ENCODE measurements at regions not wholly inside any gene's neighbourhood (a gene's known extent, or its start where the extent isn't known, plus 50 kb on each side); places are given as distances from the start of the nearest gene placed in this dataset.

- Mint-ChIP-seq H3K36me3 (ENCODE audit: low read depth) (no peaks in the 10 kb centered on the region), H3K4me1 (no peaks in the 10 kb centered on the region), H3K27ac (no peak overlapping the region), H3K4me3 (peak overlapping the region in 1 of 3 experiments; percentile 43), H3K27me3 (ENCODE audit: low read depth) (peaks cover 33% of the 10 kb centered on the region), H3K9me3 (no peaks in the 10 kb centered on the region)
- TF ChIP-seq CTCF (IDR thresholded peaks at IDR 0.05; ENCODE audit: unreplicated experiment in 3 of 3), result no peak
These were observed 96.9 kb upstream of the BHLHE23 start for GRCh38 chr20:63103402-63104311.

- Mint-ChIP-seq H3K4me1 (no peaks in the 10 kb centered on the region), H3K36me3 (ENCODE audit: low read depth) (no peaks in the 10 kb centered on the region), H3K9me3 (no peaks in the 10 kb centered on the region), H3K27ac (no peak overlapping the region), H3K27me3 (ENCODE audit: low read depth) (peaks cover 31% of the 10 kb centered on the region), H3K4me3 (peak overlapping the region; percentile 50 to 66 (median 55))
- TF ChIP-seq CTCF (IDR thresholded peaks at IDR 0.05; ENCODE audit: unreplicated experiment in 3 of 3), result no peak
These were observed 96.1 kb upstream of the BHLHE23 start for GRCh38 chr20:63102721-63103375.

- no peaks in the 10 kb centered on the region for H3K36me3 Mint-ChIP-seq (ENCODE audit: low read depth)
- no peak overlapping the region for H3K27ac Mint-ChIP-seq
- H3K27me3 Mint-ChIP-seq (ENCODE audit: low read depth), result peaks cover 29% of the 10 kb centered on the region
- H3K9me3 Mint-ChIP-seq, result no peaks in the 10 kb centered on the region
- peak overlapping the region; percentile 77 to 86 (median 85) for H3K4me3 Mint-ChIP-seq
- no peak for TF ChIP-seq CTCF (IDR thresholded peaks at IDR 0.05; ENCODE audit: unreplicated experiment in 3 of 3)
- H3K4me1 Mint-ChIP-seq, result no peaks in the 10 kb centered on the region
These were observed 95.3 kb upstream of the BHLHE23 start for GRCh38 chr20:63101781-63102720.

- no peak overlapping the region for H3K27ac Mint-ChIP-seq
- peaks cover 27% of the 10 kb centered on the region for H3K27me3 Mint-ChIP-seq (ENCODE audit: low read depth)
- H3K36me3 Mint-ChIP-seq (ENCODE audit: low read depth), result no peaks in the 10 kb centered on the region
- H3K4me1 Mint-ChIP-seq, result no peaks in the 10 kb centered on the region
- TF ChIP-seq CTCF (IDR thresholded peaks at IDR 0.05; ENCODE audit: unreplicated experiment in 3 of 3), result no peak
- no peaks in the 10 kb centered on the region for H3K9me3 Mint-ChIP-seq
- no peak overlapping the region for H3K4me3 Mint-ChIP-seq
These were observed 94.3 kb upstream of the BHLHE23 start for GRCh38 chr20:63100926-63101699.

GRCh38 chr20:63100174-63100925 is 93.6 kb upstream of the BHLHE23 start:
- no peak overlapping the region for H3K4me3 Mint-ChIP-seq
- no peaks in the 10 kb centered on the region for H3K4me1 Mint-ChIP-seq
- no peaks in the 10 kb centered on the region for H3K36me3 Mint-ChIP-seq (ENCODE audit: low read depth)
- no peaks in the 10 kb centered on the region for H3K9me3 Mint-ChIP-seq
- no peak for TF ChIP-seq CTCF (IDR thresholded peaks at IDR 0.05; ENCODE audit: unreplicated experiment in 3 of 3)
- H3K27me3 Mint-ChIP-seq (ENCODE audit: low read depth), result peaks cover 30% of the 10 kb centered on the region
- H3K27ac Mint-ChIP-seq, result no peak overlapping the region
